ENCODE measurements at regions not wholly inside any gene's neighbourhood (a gene's known extent, or its start where the extent isn't known, plus 50 kb on each side); places are given as distances from the start of the nearest gene placed in this dataset.
"Not testable (repeated sequence)": the region's sequence is repeated elsewhere in the genome, so short reads cannot be mapped to it uniquely, and the experiment has no call there.

DNA sequence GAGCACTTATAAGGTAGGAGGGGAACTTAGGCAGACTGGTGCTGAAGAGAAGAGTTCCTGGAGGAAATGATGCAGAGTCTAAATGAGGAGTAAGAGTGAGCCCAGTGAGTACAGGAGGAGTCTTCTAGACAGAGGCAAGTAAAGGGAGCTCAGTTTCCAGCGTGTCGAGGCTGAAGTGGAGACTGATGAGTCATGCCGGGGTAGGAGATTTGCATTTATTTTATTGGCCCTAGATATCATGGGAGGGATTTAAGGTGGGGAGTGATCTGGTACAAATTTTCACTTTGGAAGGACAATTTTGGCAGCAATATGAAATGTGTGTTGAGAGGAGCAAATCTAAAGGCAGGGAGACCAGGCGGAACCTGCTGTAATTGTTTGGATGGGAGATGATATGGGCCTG is 157.5 kb downstream of the TTC8 start:
- no peak for DNase-seq (ENCODE audit: low read depth)
- TF ChIP-seq, protein P1, sequence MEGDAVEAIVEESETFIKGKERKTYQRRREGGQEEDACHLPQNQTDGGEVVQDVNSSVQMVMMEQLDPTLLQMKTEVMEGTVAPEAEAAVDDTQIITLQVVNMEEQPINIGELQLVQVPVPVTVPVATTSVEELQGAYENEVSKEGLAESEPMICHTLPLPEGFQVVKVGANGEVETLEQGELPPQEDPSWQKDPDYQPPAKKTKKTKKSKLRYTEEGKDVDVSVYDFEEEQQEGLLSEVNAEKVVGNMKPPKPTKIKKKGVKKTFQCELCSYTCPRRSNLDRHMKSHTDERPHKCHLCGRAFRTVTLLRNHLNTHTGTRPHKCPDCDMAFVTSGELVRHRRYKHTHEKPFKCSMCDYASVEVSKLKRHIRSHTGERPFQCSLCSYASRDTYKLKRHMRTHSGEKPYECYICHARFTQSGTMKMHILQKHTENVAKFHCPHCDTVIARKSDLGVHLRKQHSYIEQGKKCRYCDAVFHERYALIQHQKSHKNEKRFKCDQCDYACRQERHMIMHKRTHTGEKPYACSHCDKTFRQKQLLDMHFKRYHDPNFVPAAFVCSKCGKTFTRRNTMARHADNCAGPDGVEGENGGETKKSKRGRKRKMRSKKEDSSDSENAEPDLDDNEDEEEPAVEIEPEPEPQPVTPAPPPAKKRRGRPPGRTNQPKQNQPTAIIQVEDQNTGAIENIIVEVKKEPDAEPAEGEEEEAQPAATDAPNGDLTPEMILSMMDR (IDR thresholded peaks at IDR 0.05; ENCODE audit: low read length, missing control alignments): no peak
- H3K4me3 ChIP-seq (replicated peaks; ENCODE audit: low read depth, low read length): no peak overlapping the region

GRCh38 chr14:88983755-88984154 is 159.3 kb downstream of the TTC8 start:
- no peak overlapping the region for H3K4me3 ChIP-seq (replicated peaks; ENCODE audit: low read depth, low read length)
- TF ChIP-seq, protein P1 (IDR thresholded peaks at IDR 0.05; ENCODE audit: low read length, missing control alignments): no peak
- DNase-seq (ENCODE audit: low read depth): peak; percentile 88

DNA sequence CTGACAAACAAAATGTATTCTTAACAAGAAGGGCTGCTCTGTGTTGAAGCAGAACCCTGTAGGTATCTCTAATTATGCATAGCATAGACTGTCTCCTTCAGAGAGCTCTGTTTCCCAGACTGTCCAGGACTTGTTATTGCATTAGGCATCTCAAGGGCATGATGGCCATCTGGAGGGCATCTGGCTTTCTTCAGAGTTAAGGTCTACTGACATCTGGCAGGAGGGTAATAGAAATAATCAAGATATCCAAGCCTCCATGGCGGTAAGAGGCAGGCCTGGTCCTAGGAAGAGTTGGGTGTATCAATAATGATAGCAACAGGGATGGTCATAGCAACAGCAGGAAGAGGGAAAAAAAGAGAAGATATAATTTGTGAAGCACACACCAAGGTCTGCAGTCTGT is 161.2 kb downstream of the TTC8 start:
- TF ChIP-seq, protein P1 (IDR thresholded peaks at IDR 0.05; ENCODE audit: low read length, missing control alignments): no peak
- DNase-seq (ENCODE audit: low read depth): no peak
- H3K4me3 ChIP-seq (replicated peaks; ENCODE audit: low read depth, low read length): no peak overlapping the region

GRCh38 chr14:88986146-88986841 is 161.8 kb downstream of the TTC8 start:
- H3K4me3 ChIP-seq (replicated peaks; ENCODE audit: low read depth, low read length): no peak overlapping the region
- DNase-seq (ENCODE audit: low read depth): peak; percentile 78
- TF ChIP-seq, protein P1 (IDR thresholded peaks at IDR 0.05; ENCODE audit: low read length, missing control alignments): no peak

- DNase-seq (ENCODE audit: low read depth); H3K4me3 ChIP-seq (replicated peaks; ENCODE audit: low read depth, low read length): not testable (repeated sequence)
Measured at GRCh38 chr14:88986908-88987307, 162.5 kb downstream of the TTC8 start.

GRCh38 chr14:88987516-88987915 is 163.1 kb downstream of the TTC8 start:
- no peak for DNase-seq (ENCODE audit: low read depth)
- TF ChIP-seq, protein P1 (IDR thresholded peaks at IDR 0.05; ENCODE audit: low read length, missing control alignments): no peak
- no peak overlapping the region for H3K4me3 ChIP-seq (replicated peaks; ENCODE audit: low read depth, low read length)

DNA sequence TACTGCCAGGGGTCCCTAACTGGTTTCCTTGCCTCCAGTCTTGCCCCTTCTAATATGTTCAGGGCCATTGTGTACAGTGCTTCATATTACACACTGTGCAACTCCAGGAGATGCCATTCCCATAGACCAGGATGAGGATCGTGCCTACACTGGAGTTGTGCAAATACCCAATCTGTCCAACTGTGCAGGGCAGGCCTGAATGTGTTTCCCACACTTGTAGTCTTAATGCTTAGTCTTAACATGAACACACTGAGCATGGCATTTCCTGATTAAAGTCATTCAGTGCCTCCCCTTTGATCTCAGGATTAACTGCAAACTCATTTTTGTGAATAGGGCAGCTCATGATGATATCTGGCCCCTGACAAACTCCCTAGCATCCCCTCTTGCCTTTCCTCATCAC is 165.5 kb downstream of the TTC8 start:
- no peak overlapping the region for H3K4me3 ChIP-seq (replicated peaks; ENCODE audit: low read depth, low read length)
- DNase-seq (ENCODE audit: low read depth): no peak
- TF ChIP-seq, protein P1 (IDR thresholded peaks at IDR 0.05; ENCODE audit: low read length, missing control alignments): no peak

Measured in fibroblast of pulmonary artery (primary cell).